B cell (primary cell): ENCODE measurements at regions not wholly inside any gene's neighbourhood (a gene's known extent, or its start where the extent isn't known, plus 50 kb on each side); places are given as distances from the start of the nearest gene placed in this dataset.

Source experiments
- ATAC-seq: fragments of 200-7000 bp; cut with Tn5 transposase; one replicate; pipeline ENCODE4 v1.10.0; 2021; ENCODE audit warnings: low read depth, mild to moderate bottlenecking, moderate number of reproducible peaks, moderate library complexity
- CTCF ChIA-PET: fragments of 350-600 bp; sonication (Branson Sonifier 250); formaldehyde crosslinking; loops from one replicate; lab custom pipeline; 2021; ENCODE audit warnings: antibody characterized with exemption, inconsistent platforms; lab: Charles Lee
- POLR2A ChIA-PET: fragments of 350-600 bp; sonication (Branson Sonifier 250); formaldehyde crosslinking; loops from one replicate; lab custom pipeline; 2021; ENCODE audit warnings: antibody characterized with exemption; lab: Charles Lee
- DNase-seq: peaks from one replicate; pipeline ENCODE4 v3.0.0; 2013
- H2AFZ ChIP-seq: 2 replicates; pipeline ENCODE4 v1.6.1; 2012; ENCODE audit warnings: mild to moderate bottlenecking, low read depth, low read length; ENCODE audit not compliant: insufficient read depth, poor library complexity, severe bottlenecking
- H3K27ac ChIP-seq, 2 donors: 1 replicate in 1 of 2; 2 replicates in 1 of 2; pipeline ENCODE4 v1.5.1; 2012 to 2013; ENCODE audit warnings: low read length in 2 of 2, mild to moderate bottlenecking in 2 of 2, moderate library complexity in 1 of 2
- H3K27me3 ChIP-seq, 4 experiments: fragments of 200-600 bp in 1 of 4; sonication (generic) in 1 of 4; replicated peaks in 1 of 4; 1 replicate in 2 of 4; 2 replicates in 2 of 4; pipeline versions ENCODE4 v1.6.1 to v1.7.0; 2013 to 2016; ENCODE audit warnings: low read length in 3 of 4, mild to moderate bottlenecking in 2 of 4, mixed read lengths in 1 of 4, moderate library complexity in 1 of 4; ENCODE audit not compliant: insufficient read depth in 4 of 4, control insufficient read depth in 3 of 4; ENCODE audit errors: control extremely low read depth in 1 of 4
- H3K36me3 ChIP-seq, 2 experiments: replicated peaks in 1 of 2; 1 replicate in 1 of 2; 2 replicates in 1 of 2; pipeline versions ENCODE4 v1.6.1 to v1.7.1; 2013; ENCODE audit warnings: low read length in 1 of 2; ENCODE audit not compliant: insufficient read depth in 2 of 2, control insufficient read depth in 1 of 2; ENCODE audit errors: control extremely low read depth in 1 of 2, extremely low read depth in 1 of 2
- H3K4me1 ChIP-seq, 2 donors: fragments of 200-600 bp in 1 of 2; sonication (generic) in 1 of 2; 1 replicate in 1 of 2; 2 replicates in 1 of 2; pipeline versions ENCODE4 v1.5.1 to v1.6.1; 2013 to 2017; ENCODE audit warnings: low read length in 2 of 2; ENCODE audit not compliant: control insufficient read depth in 2 of 2, insufficient read depth in 2 of 2
- H3K4me2 ChIP-seq: replicated peaks from 2 replicates; pipeline ENCODE3; 2012; ENCODE audit warnings: mild to moderate bottlenecking, low read depth, low read length; ENCODE audit not compliant: poor library complexity, severe bottlenecking
- H3K4me3 ChIP-seq, 5 experiments: fragments of 200-600 bp in 1 of 5; sonication (generic) in 1 of 5; 1 replicate in 3 of 5; 2 replicates in 2 of 5; pipeline versions ENCODE4 v1.5.1 to v1.7.0; 2011 to 2016; ENCODE audit warnings: low read length in 4 of 5, mild to moderate bottlenecking in 4 of 5, low read depth in 2 of 5, control low read depth in 1 of 5, moderate library complexity in 1 of 5; ENCODE audit not compliant: insufficient read depth in 1 of 5; ENCODE audit errors: control extremely low read depth in 1 of 5, extremely low read depth in 1 of 5
- H3K79me2 ChIP-seq: fragments of 200-600 bp; sonication (generic); one replicate; pipeline ENCODE4 v1.6.0; 2016; ENCODE audit warnings: low read length; ENCODE audit not compliant: control insufficient read depth, insufficient read depth
- H3K9ac ChIP-seq: fragments of 200-600 bp; sonication (generic); 2 replicates; pipeline ENCODE4 v1.6.1; 2017; ENCODE audit warnings: mild to moderate bottlenecking, low read length, moderate library complexity
- H3K9me3 ChIP-seq, 3 donors: one replicate each; pipeline versions ENCODE4 v1.6.1 to v1.7.1; 2013; ENCODE audit warnings: low read length in 2 of 3; ENCODE audit not compliant: control insufficient read depth in 2 of 3, insufficient read depth in 1 of 3; ENCODE audit errors: control extremely low read depth in 1 of 3
- H4K20me1 ChIP-seq: 2 replicates; pipeline ENCODE4 v1.6.0; 2012; ENCODE audit warnings: mild to moderate bottlenecking, low read length; ENCODE audit not compliant: insufficient read depth, control insufficient read depth, poor library complexity, severe bottlenecking
- H3K27ac Mint-ChIP-seq: one replicate; pipeline ENCODE4 v1.8.0; 2021; ENCODE audit warnings: mixed read lengths
- H3K27me3 Mint-ChIP-seq: one replicate; pipeline ENCODE4 v1.8.0; 2021; ENCODE audit warnings: mixed read lengths
- H3K4me1 Mint-ChIP-seq: one replicate; pipeline ENCODE4 v1.8.0; 2021; ENCODE audit warnings: mixed read lengths
- H3K4me3 Mint-ChIP-seq: one replicate; pipeline ENCODE4 v1.8.0; 2021; ENCODE audit warnings: mixed read lengths
- H3K9me3 Mint-ChIP-seq: one replicate; pipeline ENCODE4 v1.8.0; 2022; ENCODE audit warnings: mixed read lengths; ENCODE audit not compliant: insufficient read depth
- EZH2 ChIP-seq: IDR thresholded peaks from 2 replicates; pipeline ENCODE4 v1.6.1; 2012; ENCODE audit warnings: borderline replicate concordance, low read depth, mild to moderate bottlenecking, moderate library complexity, low read length; ENCODE audit not compliant: insufficient read depth, poor library complexity, severe bottlenecking
- WGBS: methylation state at CpG from one replicate; pipeline ENCODE4 v1.1.5; 2013; ENCODE audit warnings: missing lambda C conversion rate; ENCODE audit not compliant: insufficient coverage; 5-methylcytosine and 5-hydroxymethylcytosine counted together
- intact Hi-C: fragments of 100-400 bp; cut with micrococcal nuclease; formaldehyde crosslinking; loops from one replicate; pipeline ENCODE4 v1.10.0; 2022
- TF ChIP-seq, protein P1 (sequence below): fragments of 200-600 bp; IDR thresholded peaks from one replicate; pipeline ENCODE4 v1.8.0; 2022; ENCODE audit warnings: antibody characterized with exemption, mild to moderate bottlenecking

DNA sequence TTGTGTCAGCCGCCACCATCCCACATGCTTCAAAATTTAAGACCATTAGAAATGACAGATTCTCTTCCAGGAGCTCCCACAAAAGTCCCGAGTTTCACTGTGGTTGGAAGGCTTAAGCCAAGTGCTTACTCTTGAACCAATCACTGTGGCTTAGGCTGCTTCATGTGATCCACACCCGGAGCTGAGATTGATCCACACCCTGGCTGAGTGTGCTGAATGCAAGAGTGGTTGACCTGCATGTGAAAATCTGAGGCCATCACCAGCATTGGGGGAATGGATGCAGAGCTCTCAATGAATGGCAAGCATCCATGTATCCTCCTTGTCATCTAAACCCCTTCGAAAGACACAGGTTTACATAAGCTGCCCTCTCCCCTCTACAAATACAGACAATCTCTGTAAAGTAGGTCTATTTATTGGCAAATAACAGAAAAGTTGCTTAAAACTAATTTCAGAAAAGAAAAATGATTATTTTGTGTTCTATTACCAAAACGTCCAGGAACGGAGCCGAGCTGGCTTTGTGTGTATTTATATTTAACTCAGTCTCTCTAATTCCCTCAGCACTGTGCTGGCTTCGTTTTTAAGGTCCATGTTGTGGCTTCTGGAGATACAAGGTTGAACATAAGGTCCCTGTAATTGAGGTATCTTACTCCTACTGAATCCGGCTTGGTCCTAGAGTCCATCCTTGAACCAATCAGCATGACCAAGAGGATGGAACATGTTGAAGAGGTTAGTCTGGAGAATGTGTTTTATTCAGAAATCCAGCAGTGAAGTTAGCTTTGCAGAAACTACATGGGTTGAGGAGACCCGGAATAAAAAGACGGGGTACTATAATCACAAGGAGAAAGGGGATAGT lies 332.4 kb downstream of the LIG4 start:
- Histone ChIP-seq H3K79me2 (no peaks in the 10 kb centered on the region), H3K36me3 (no peaks in the 10 kb centered on the region), H4K20me1 (no peaks in the 10 kb centered on the region), H2AFZ (no peak overlapping the region), H3K4me2 (no peak overlapping the region), H3K4me3 (no peak overlapping the region), H3K9me3 (peaks cover 0 to under 1% (median 0%) of the 10 kb centered on the region in 3 donors), H3K9ac (no peak overlapping the region), H3K27ac (no peak overlapping the region), H3K4me1 (no peaks in the 10 kb centered on the region), H3K27me3 (no peaks in the 10 kb centered on the region)
- DNase-seq (no peak), ATAC-seq (no peak)
- no peak overlapping the region for H3K27ac Mint-ChIP-seq
- no peaks in the 10 kb centered on the region for H3K27me3 Mint-ChIP-seq
- no peaks in the 10 kb centered on the region for H3K4me1 Mint-ChIP-seq
- CTCF ChIA-PET: no interaction called here
- 79% methylated on average over 2 of the region's 11 CpGs for WGBS
- no peak overlapping the region for H3K4me3 Mint-ChIP-seq
- no peak for TF ChIP-seq EZH2
- TF ChIP-seq, protein P1, sequence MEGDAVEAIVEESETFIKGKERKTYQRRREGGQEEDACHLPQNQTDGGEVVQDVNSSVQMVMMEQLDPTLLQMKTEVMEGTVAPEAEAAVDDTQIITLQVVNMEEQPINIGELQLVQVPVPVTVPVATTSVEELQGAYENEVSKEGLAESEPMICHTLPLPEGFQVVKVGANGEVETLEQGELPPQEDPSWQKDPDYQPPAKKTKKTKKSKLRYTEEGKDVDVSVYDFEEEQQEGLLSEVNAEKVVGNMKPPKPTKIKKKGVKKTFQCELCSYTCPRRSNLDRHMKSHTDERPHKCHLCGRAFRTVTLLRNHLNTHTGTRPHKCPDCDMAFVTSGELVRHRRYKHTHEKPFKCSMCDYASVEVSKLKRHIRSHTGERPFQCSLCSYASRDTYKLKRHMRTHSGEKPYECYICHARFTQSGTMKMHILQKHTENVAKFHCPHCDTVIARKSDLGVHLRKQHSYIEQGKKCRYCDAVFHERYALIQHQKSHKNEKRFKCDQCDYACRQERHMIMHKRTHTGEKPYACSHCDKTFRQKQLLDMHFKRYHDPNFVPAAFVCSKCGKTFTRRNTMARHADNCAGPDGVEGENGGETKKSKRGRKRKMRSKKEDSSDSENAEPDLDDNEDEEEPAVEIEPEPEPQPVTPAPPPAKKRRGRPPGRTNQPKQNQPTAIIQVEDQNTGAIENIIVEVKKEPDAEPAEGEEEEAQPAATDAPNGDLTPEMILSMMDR: no peak
- POLR2A ChIA-PET: no interaction called here
- intact Hi-C loops: no loop called here
- H3K9me3 Mint-ChIP-seq: peaks cover 5% of the 10 kb centered on the region

GRCh38 chr13:107881362-107881761 lies 334.0 kb downstream of the LIG4 start:
- POLR2A ChIA-PET: no interaction called here
- intact Hi-C loops: no loop called here
- Histone ChIP-seq H3K27me3 (no peaks in the 10 kb centered on the region), H4K20me1 (no peaks in the 10 kb centered on the region), H3K79me2 (no peaks in the 10 kb centered on the region), H3K9ac (no peak overlapping the region), H3K4me2 (no peak overlapping the region), H3K4me3 (no peak overlapping the region), H2AFZ (no peak overlapping the region), H3K4me1 (no peaks in the 10 kb centered on the region), H3K36me3 (no peaks in the 10 kb centered on the region), H3K27ac (no peak overlapping the region), H3K9me3 (no peaks in the 10 kb centered on the region)
- DNase-seq (no peak), ATAC-seq (no peak)
- no peak for TF ChIP-seq EZH2
- TF ChIP-seq, protein P1: no peak
- no CpG with 5 or more reads among the region's 3 CpGs for WGBS
- H3K4me1 Mint-ChIP-seq: no peaks in the 10 kb centered on the region
- no peaks in the 10 kb centered on the region for H3K27me3 Mint-ChIP-seq
- CTCF ChIA-PET: no interaction called here
- no peak overlapping the region for H3K4me3 Mint-ChIP-seq
- peaks cover 5% of the 10 kb centered on the region for H3K9me3 Mint-ChIP-seq
- no peak overlapping the region for H3K27ac Mint-ChIP-seq
